Ishikawa (cell line): ENCODE measurements at regions not wholly inside any gene's neighbourhood (a gene's known extent, or its start where the extent isn't known, plus 50 kb on each side); places are given as distances from the start of the nearest gene placed in this dataset.
A peak's percentile ranks its signal among the peaks of the same experiment; 100 is the strongest.

Experiments used
- CEBPB ChIP-seq: IDR thresholded peaks from 2 replicates; pipeline ENCODE4 v1.6.1; 2012
- EGR1 ChIP-seq: IDR thresholded peaks from 2 replicates; pipeline ENCODE4 v1.6.1; 2012
- NFIC ChIP-seq: IDR thresholded peaks from 2 replicates; pipeline ENCODE4 v1.6.1; 2012
- RAD21 ChIP-seq: IDR thresholded peaks from 2 replicates; pipeline ENCODE4 v1.6.1; 2012; ENCODE audit warnings: low read depth
- TAF1 ChIP-seq: IDR thresholded peaks from 2 replicates; pipeline ENCODE4 v1.6.1; 2012; ENCODE audit warnings: low read depth, mild to moderate bottlenecking
- TEAD4 ChIP-seq: IDR thresholded peaks from 2 replicates; pipeline ENCODE4 v1.6.1; 2012
- USF1 ChIP-seq: IDR thresholded peaks from 2 replicates; pipeline ENCODE4 v1.6.1; 2012
- TF ChIP-seq, protein P1 (sequence below): IDR thresholded peaks from 2 replicates; pipeline ENCODE4 v1.6.1; 2012

GRCh38 chrX:83759872-83760271 lies 101.1 kb upstream of the CYLC1 start:
- TF ChIP-seq RAD21 (peak; percentile 41), TAF1 (no peak), CEBPB (no peak), NFIC (no peak), EGR1 (no peak), USF1 (no peak), TEAD4 (no peak)
- TF ChIP-seq, protein P1, sequence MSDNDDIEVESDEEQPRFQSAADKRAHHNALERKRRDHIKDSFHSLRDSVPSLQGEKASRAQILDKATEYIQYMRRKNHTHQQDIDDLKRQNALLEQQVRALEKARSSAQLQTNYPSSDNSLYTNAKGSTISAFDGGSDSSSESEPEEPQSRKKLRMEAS = no peak
